ENCODE measurements at regions not wholly inside any gene's neighbourhood (a gene's known extent, or its start where the extent isn't known, plus 50 kb on each side); places are given as distances from the start of the nearest gene placed in this dataset.

DNA sequence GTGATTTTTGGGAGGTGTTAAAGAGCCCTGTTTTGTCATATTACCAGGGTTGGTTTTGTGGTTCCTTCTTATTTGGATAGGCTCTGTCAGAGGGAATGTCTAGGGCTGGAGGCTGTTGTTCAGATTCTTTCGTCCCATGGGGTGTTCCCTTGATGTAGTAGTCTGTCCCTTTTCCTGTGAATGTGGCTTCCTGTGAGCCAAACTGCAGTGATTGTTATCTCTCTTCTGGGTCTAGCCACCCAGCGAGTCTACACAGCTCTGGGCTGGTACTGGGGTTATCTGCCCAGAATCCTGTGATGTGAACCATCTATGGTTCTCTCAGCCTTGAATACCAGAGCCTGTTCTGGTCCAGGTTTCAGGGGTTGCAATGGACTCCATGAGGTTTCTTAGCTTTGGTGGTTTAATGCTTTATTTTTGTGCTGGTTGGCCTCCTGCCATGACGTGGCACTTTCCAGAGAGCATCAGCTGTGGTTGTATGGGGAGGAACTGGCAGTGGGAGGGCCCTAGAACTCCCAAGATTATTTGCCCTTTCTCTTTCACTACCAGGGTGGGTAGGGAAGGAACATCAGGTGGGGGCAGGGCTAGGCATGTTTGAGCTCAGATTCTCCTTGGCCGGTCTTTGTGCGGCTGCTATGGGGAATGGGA lies 78.8 kb downstream of the SPRY2 start:
- no peak overlapping the region for H3K9ac ChIP-seq (ENCODE audit: low read length)
- H2AFZ ChIP-seq (ENCODE audit: low read depth, low read length, severe bottlenecking), result no peak overlapping the region
- TF ChIP-seq, protein P1, sequence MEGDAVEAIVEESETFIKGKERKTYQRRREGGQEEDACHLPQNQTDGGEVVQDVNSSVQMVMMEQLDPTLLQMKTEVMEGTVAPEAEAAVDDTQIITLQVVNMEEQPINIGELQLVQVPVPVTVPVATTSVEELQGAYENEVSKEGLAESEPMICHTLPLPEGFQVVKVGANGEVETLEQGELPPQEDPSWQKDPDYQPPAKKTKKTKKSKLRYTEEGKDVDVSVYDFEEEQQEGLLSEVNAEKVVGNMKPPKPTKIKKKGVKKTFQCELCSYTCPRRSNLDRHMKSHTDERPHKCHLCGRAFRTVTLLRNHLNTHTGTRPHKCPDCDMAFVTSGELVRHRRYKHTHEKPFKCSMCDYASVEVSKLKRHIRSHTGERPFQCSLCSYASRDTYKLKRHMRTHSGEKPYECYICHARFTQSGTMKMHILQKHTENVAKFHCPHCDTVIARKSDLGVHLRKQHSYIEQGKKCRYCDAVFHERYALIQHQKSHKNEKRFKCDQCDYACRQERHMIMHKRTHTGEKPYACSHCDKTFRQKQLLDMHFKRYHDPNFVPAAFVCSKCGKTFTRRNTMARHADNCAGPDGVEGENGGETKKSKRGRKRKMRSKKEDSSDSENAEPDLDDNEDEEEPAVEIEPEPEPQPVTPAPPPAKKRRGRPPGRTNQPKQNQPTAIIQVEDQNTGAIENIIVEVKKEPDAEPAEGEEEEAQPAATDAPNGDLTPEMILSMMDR (IDR thresholded peaks at IDR 0.05; ENCODE audit: insufficient read depth, low read length, poor library complexity, severe bottlenecking), result no peak
- no peaks in the 10 kb centered on the region for H3K79me2 ChIP-seq (ENCODE audit: insufficient read depth, low read length)
- no peaks in the 10 kb centered on the region for H3K9me3 ChIP-seq (ENCODE audit: insufficient read depth, low read length)
- H3K36me3 ChIP-seq (ENCODE audit: low read length), result no peaks in the 10 kb centered on the region
- H3K27ac ChIP-seq (ENCODE audit: low read depth, low read length), result no peak overlapping the region
- no peaks in the 10 kb centered on the region for H3K9me2 ChIP-seq (replicated peaks; ENCODE audit: insufficient read depth, low read length)
- H4K20me1 ChIP-seq (ENCODE audit: low read depth, low read length), result no peaks in the 10 kb centered on the region
- H3K4me2 ChIP-seq (ENCODE audit: low read depth, low read length, poor library complexity, severe bottlenecking), result no peak overlapping the region
- H3F3A ChIP-seq (ENCODE audit: insufficient read depth), result no peaks in the 10 kb centered on the region
- H3K4me3 ChIP-seq (ENCODE audit: insufficient read depth, low read length, poor library complexity, severe bottlenecking), result no peak overlapping the region
- no peaks in the 10 kb centered on the region for H3K27me3 ChIP-seq (ENCODE audit: low read length)

GRCh38 chr13:80259159-80259558 lies 81.8 kb downstream of the SPRY2 start:
- no peak overlapping the region for H3K9ac ChIP-seq (ENCODE audit: low read length)

DNA sequence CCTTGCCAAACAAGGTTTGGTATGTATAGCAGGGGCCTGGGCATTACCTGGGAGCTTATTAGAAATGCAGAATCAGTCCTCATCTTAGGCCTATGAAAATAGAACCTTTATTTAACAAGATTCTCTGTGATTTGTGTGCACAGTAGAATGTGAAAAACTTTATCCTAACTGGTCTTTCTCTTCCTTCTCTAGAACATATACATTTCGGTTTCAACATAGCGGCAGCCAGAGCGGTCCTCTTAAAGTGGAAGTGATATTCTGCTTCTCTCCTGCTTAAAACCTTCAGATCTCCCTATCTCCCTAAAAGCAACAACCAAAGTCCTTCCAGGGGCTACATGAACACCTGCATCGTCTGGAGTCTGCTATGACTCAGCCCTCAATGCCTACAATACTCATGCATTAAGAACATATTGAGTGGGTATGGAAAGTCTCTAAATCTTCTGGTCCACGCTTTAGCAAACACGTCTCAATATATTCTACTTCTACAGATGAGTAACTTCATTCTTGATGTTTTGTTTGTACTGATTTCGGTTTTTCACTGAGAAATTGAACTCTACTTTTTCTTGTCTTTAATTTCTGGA lies 84.5 kb downstream of the SPRY2 start:
- no peak overlapping the region for H2AFZ ChIP-seq (ENCODE audit: low read depth, low read length, severe bottlenecking)

More at GRCh38 chr13:80259159-80259558, 81.8 kb downstream of the SPRY2 start:
- no peak overlapping the region for H3K27ac ChIP-seq (ENCODE audit: low read depth, low read length)
- H3K36me3 ChIP-seq (ENCODE audit: low read length), result no peaks in the 10 kb centered on the region
- no peaks in the 10 kb centered on the region for H3K9me3 ChIP-seq (ENCODE audit: insufficient read depth, low read length)
- no peaks in the 10 kb centered on the region for H3K9me2 ChIP-seq (replicated peaks; ENCODE audit: insufficient read depth, low read length)
- no peak overlapping the region for H3K4me3 ChIP-seq (ENCODE audit: insufficient read depth, low read length, poor library complexity, severe bottlenecking)
- H3K4me2 ChIP-seq (ENCODE audit: low read depth, low read length, poor library complexity, severe bottlenecking), result no peak overlapping the region
- H4K20me1 ChIP-seq (ENCODE audit: low read depth, low read length), result no peaks in the 10 kb centered on the region
- H3F3A ChIP-seq (ENCODE audit: insufficient read depth), result no peaks in the 10 kb centered on the region
- no peaks in the 10 kb centered on the region for H3K27me3 ChIP-seq (ENCODE audit: low read length)
- TF ChIP-seq, protein P1 (IDR thresholded peaks at IDR 0.05; ENCODE audit: insufficient read depth, low read length, poor library complexity, severe bottlenecking), result no peak
- no peak for TF ChIP-seq EZH2phosphoT487 (conservative IDR thresholded peaks at IDR 0.05; ENCODE audit: low read length)
- no peak overlapping the region for H2AFZ ChIP-seq (ENCODE audit: low read depth, low read length, severe bottlenecking)
- H3K79me2 ChIP-seq (ENCODE audit: insufficient read depth, low read length), result no peaks in the 10 kb centered on the region

More for the DNA sequence above, 84.5 kb downstream of the SPRY2 start:
- no peak overlapping the region for H3K27ac ChIP-seq (ENCODE audit: low read depth, low read length)
- H3K79me2 ChIP-seq (ENCODE audit: insufficient read depth, low read length), result no peaks in the 10 kb centered on the region
- no peak overlapping the region for H3K4me2 ChIP-seq (ENCODE audit: low read depth, low read length, poor library complexity, severe bottlenecking)
- no peaks in the 10 kb centered on the region for H3K9me3 ChIP-seq (ENCODE audit: insufficient read depth, low read length)
- H3K36me3 ChIP-seq (ENCODE audit: low read length), result no peaks in the 10 kb centered on the region
- TF ChIP-seq, protein P1 (IDR thresholded peaks at IDR 0.05; ENCODE audit: insufficient read depth, low read length, poor library complexity, severe bottlenecking), result no peak
- no peaks in the 10 kb centered on the region for H3K9me2 ChIP-seq (replicated peaks; ENCODE audit: insufficient read depth, low read length)
- no peak overlapping the region for H3K9ac ChIP-seq (ENCODE audit: low read length)
- H3K4me3 ChIP-seq (ENCODE audit: insufficient read depth, low read length, poor library complexity, severe bottlenecking), result no peak overlapping the region
- no peaks in the 10 kb centered on the region for H3F3A ChIP-seq (ENCODE audit: insufficient read depth)
- no peaks in the 10 kb centered on the region for H3K27me3 ChIP-seq (ENCODE audit: low read length)
- no peaks in the 10 kb centered on the region for H4K20me1 ChIP-seq (ENCODE audit: low read depth, low read length)

All from SU-DHL-6 (cell line).